Occipital lobe (tissue), 1 donor: ENCODE measurements at regions not wholly inside any gene's neighbourhood (a gene's known extent, or its start where the extent isn't known, plus 50 kb on each side); places are given as distances from the start of the nearest gene placed in this dataset.

Source experiments
- DNase-seq: peaks from one replicate; lab custom pipeline; 2025; lab: John Stamatoyannopoulos, UW

DNA sequence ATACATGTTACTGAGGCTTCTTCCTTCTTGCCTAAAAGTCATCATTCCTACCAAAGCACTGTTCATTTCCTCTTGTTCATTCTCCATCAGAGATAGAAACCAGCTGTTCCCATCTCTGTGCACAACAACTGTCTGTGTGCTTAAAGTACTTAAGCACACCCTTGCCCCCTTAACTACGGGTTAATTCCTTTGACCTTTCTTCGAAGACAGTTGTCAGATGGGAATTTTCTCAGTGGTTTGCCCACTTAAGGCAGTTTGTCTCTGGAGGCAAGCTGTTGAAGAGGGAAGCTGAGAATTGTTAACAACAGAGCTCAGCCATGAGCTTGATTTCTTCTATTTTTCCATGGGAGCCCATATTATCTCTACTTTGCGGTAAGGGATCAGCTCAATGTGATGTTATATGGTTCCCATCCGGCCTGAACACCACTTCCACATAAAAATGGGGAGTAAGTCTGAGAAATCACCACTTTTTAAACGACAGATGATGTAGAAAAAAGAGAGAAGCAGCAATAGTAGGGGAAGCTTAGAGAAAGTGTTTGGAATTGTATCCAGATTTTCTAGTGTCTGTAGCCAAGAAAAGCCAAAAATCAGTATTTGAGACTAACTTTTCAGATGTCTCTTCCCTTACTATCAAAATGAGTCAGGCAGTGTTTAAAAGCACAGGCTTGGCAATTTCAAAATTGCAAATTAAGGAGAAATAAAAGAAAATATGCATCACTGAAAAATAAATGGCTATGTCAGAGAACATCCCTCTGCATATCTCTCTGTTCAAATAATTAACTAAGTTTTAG lies 194.4 kb downstream of the SLIT2 start:
- no peak for DNase-seq

GRCh38 chr4:20447103-20447502 lies 195.4 kb downstream of the SLIT2 start:
- no peak for DNase-seq

DNA sequence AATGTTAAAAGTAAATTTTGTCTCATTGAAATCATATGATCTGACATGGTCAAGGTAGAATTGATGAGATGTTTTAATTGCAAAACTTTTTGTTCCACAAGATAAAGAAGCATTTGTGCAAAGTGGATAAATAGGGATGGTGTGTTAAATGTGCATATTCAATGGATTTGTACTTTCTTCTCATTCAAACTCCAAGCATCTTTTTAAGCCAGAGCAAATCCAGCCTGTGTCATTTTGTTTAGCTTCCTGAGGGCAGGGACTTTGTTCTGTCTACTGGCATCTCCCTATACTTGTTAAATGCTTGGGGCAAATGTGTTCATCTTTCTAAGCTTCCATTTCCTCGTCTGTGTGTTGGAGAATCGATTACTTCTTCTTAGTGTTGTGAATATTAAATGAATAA lies 200.3 kb downstream of the SLIT2 start:
- DNase-seq = no peak

DNA sequence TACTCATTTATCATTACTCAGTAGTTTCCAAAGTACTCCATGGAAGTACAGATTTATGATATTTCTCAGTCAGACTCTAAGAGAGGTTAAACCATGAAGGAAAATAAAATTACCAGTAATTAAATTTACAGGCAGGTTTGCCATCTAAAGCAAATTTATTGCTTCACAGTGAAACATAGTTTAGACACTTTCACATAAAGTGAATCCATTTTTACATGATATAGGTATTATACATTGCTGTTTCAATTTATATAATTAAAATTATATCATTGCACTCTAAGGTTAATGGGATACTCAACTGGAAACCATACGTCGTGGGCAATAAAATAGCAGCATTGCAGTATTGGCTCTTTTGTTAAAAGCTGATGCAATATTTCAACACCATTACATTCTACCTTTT lies 202.8 kb downstream of the SLIT2 start:
- no peak for DNase-seq

- no peak for DNase-seq
These were observed 204.7 kb downstream of the SLIT2 start for GRCh38 chr4:20456407-20456806.

GRCh38 chr4:20462426-20463175 lies 210.9 kb downstream of the SLIT2 start:
- DNase-seq = no peak

- no peak for DNase-seq
These were observed 211.4 kb downstream of the SLIT2 start for GRCh38 chr4:20463176-20463430.

GRCh38 chr4:20464381-20464780 lies 212.7 kb downstream of the SLIT2 start:
- DNase-seq = no peak

GRCh38 chr4:20474119-20474518 lies 222.4 kb downstream of the SLIT2 start:
- DNase-seq = no peak

GRCh38 chr4:20478412-20478811 lies 221.8 kb upstream of the PACRGL start:
- DNase-seq = no peak

DNA sequence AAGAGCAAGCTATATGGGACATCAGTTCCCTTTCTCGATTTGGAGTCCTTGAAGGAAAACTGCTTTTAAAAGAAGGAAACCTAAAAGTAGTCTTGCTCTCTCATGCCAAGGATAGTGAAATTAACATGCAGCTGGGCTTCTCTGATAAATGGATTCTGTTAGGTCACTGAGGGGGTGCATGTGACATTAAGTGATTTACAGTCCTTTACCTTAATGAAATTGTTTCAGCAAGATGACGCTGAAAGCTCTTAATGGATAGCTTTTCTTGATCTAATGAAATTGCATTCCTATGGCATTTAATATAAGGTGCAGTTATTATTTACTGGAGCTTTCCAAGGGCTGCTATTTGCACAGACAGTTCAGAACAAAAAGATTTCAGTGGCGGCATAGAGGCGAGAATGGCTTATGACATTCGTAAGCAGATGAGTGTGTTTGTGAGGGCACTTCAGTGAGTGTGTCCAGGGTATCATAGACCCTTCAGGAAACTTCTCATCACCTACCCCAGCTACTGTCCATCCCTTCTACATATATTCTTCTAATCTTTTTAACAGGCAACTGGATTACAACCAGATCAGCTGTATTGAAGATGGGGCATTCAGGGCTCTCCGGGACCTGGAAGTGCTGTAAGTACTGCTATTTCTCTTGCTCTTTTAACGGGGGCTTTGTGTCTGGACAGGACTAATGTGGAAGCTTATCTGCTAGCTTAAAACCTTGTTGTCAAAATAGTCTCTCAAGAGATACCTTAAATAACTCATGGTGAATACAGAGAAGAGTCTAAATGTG lies 219.9 kb upstream of the PACRGL start:
- no peak for DNase-seq

- DNase-seq = no peak
These were observed 216.8 kb upstream of the PACRGL start for GRCh38 chr4:20483416-20483815.

- no peak for DNase-seq
These were observed 213.8 kb upstream of the PACRGL start for GRCh38 chr4:20486433-20486832.

DNA sequence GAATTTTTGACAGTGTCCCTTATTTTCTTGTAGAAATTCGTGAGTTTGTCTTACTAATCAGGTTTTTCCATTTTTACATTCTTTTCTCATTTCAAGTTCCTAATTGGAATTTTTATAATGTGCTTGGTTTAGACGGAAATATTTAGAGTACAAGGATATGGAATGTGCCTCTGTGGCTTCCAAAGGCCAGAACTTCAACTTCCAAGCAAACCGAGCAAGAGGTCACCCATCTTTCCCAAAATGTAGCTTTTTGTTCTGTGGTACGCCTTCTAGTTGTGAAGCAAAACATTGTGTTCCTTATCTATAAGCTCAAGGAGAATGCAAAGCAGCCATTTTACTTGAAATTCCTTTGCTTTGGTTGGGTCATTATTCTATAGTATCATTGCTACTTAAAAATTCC lies 212.8 kb upstream of the PACRGL start:
- DNase-seq = no peak

DNA sequence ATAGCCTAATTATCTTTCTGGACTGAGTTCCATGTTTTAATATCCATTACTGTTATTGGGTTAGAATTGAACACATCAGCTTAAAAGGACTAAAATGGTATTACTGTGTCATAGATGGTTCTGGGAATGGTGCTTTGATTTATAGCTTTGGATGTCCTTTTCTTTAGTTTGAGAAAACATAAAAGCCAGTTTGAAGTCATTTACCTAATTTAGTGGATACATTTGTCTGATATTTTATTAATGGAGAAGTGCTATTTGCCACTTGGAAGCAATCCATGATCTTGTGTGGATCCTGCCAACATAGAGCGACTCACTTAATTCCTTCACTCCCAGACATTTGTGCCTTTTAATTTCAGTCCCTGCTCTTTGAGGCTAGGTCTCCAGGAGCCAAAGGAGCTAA lies 212.4 kb upstream of the PACRGL start:
- no peak for DNase-seq

DNA sequence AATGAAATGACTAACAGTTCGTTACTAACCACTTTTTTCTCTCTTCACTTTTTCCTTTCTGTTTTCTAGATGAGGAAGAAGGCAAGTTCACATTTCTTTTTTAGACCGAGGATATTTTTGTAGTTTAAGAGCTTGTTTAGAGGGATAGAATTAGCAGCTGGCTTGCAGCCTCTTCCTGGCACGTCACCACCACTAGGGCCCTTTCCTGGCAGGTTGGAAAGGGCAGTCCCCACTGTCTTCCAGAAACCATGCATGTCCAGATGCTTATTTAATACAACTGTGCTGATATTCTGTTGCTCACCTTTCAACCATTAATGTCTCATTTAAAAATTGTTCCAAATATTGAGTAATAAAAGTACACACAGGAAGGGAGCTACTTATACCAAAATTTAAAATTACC lies 209.5 kb upstream of the PACRGL start:
- DNase-seq = no peak

- DNase-seq = no peak
These were observed 206.4 kb upstream of the PACRGL start for GRCh38 chr4:20493761-20494353.

GRCh38 chr4:20496068-20496467 lies 204.2 kb upstream of the PACRGL start:
- no peak for DNase-seq

GRCh38 chr4:20504146-20504545 lies 196.1 kb upstream of the PACRGL start:
- no peak for DNase-seq

GRCh38 chr4:20505927-20506326 lies 194.3 kb upstream of the PACRGL start:
- DNase-seq = no peak

DNA sequence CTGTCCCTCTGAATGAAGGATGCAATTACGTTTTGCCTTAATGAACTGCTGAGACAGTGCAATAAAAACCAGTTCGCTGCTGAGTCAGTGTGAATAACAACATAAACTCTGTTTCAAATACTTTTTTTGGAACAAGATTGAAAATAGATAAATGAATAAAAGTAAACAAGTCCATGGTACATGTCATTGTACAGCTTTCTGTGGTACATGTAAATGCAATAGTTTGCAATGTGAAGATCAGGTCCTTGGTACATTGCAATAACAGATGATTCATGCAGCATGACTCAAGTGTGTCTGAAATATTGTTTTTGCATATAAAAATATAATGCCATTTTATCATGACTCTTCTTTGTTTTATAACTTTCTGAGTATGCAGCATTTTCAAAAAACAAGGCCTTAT lies 193.4 kb upstream of the PACRGL start:
- no peak for DNase-seq

DNA sequence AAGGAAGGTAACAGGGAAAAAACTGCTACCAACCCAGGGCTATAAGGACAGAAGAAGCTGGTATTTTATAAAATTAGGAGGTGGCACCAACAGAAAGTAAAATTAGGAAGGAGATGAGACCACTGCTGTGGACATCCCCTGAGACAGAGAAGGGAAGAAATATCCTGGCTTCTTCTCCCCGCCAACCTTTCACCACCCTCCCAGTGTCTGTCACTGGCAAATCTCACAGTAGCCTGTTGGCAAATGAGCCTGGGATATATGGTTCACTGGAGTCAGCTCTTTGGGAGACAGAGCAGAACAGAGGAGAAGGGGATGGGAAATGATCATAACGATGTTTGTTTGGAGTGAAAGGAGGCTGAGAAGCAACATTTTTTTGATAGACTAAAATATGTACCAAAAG lies 190.9 kb upstream of the PACRGL start:
- no peak for DNase-seq
